Hepatocyte (in vitro differentiated cells): ENCODE measurements at regions not wholly inside any gene's neighbourhood (a gene's known extent, or its start where the extent isn't known, plus 50 kb on each side); places are given as distances from the start of the nearest gene placed in this dataset.

Source experiments
- DNase-seq: peaks from one replicate; pipeline ENCODE4 v3.0.0-alpha.2; 2016; ENCODE audit warnings: low spot score
- H2AFZ ChIP-seq: fragments of 200-600 bp; sonication (generic); 2 replicates; pipeline ENCODE4 v1.6.0; 2016; ENCODE audit warnings: antibody characterized with exemption, mild to moderate bottlenecking
- H3K27ac ChIP-seq: fragments of 200-600 bp; sonication (generic); 2 replicates; pipeline ENCODE4 v1.5.1; 2016; ENCODE audit warnings: mild to moderate bottlenecking
- H3K27me3 ChIP-seq: fragments of 200-600 bp; sonication (generic); 2 replicates; pipeline ENCODE4 v1.6.1; 2016
- H3K36me3 ChIP-seq: fragments of 200-600 bp; sonication (generic); replicated peaks from 2 replicates; pipeline ENCODE4 v1.5.1; 2016; ENCODE audit warnings: low read depth; ENCODE audit not compliant: insufficient read depth
- H3K4me1 ChIP-seq: fragments of 200-600 bp; sonication (generic); 2 replicates; pipeline ENCODE4 v1.5.1; 2016; ENCODE audit warnings: mild to moderate bottlenecking, moderate library complexity; ENCODE audit not compliant: insufficient read depth
- H3K4me2 ChIP-seq: fragments of 200-600 bp; sonication (generic); 2 replicates; pipeline ENCODE4 v1.6.0; 2016
- H3K4me3 ChIP-seq: fragments of 200-600 bp; sonication (generic); 2 replicates; pipeline ENCODE4 v1.5.1; 2016; ENCODE audit warnings: mild to moderate bottlenecking
- H3K79me2 ChIP-seq: fragments of 200-600 bp; sonication (generic); 2 replicates; pipeline ENCODE4 v1.6.0; 2017; ENCODE audit warnings: mild to moderate bottlenecking
- H3K9me2 ChIP-seq: fragments of 200-600 bp; sonication (generic); replicated peaks from 2 replicates; pipeline ENCODE4 v1.6.0; 2017; ENCODE audit warnings: mild to moderate bottlenecking; ENCODE audit not compliant: insufficient read depth
- H3K9me3 ChIP-seq: fragments of 200-600 bp; sonication (generic); 2 replicates; pipeline ENCODE4 v1.5.1; 2016; ENCODE audit warnings: low read depth, mild to moderate bottlenecking
- H4K20me1 ChIP-seq: fragments of 200-600 bp; sonication (generic); 2 replicates; pipeline ENCODE4 v1.6.0; 2016; ENCODE audit warnings: mild to moderate bottlenecking; ENCODE audit not compliant: insufficient read depth, poor library complexity, severe bottlenecking
- CTCF ChIP-seq: fragments of 200-600 bp; sonication (generic); IDR thresholded peaks from 2 replicates; pipeline ENCODE4 v1.5.1; 2016; ENCODE audit warnings: antibody characterized with exemption, mild to moderate bottlenecking; ENCODE audit not compliant: poor library complexity
- EZH2 ChIP-seq: fragments of 200-600 bp; sonication (generic); IDR thresholded peaks from 2 replicates; pipeline ENCODE4 v1.6.1; 2016; ENCODE audit warnings: antibody characterized with exemption, mild to moderate bottlenecking, borderline replicate concordance
- EZH2phosphoT487 ChIP-seq: fragments of 200-600 bp; sonication (generic); IDR thresholded peaks from one replicate; pipeline ENCODE4 v1.6.1; 2018; ENCODE audit warnings: antibody characterized with exemption, mild to moderate bottlenecking, low read depth, moderate library complexity; ENCODE audit not compliant: unreplicated experiment, severe bottlenecking
- whole genome bisulfite sequencing: methylation state at CpG from one replicate; pipeline ENCODE4 v1.1.6; 2016; ENCODE audit warnings: low lambda C conversion rate; ENCODE audit errors: missing lambda C conversion rate; 5-methylcytosine and 5-hydroxymethylcytosine counted together

GRCh38 chr2:108920-109809 is 62.9 kb upstream of the FAM110C start:
- H4K20me1 ChIP-seq: no peaks in the 10 kb centered on the region
- H3K27ac ChIP-seq: no peak overlapping the region
- H2AFZ ChIP-seq: no peak overlapping the region
- H3K4me3 ChIP-seq: no peak overlapping the region
- H3K4me1 ChIP-seq: peaks cover 7% of the 10 kb centered on the region
- TF ChIP-seq EZH2 (no peak), CTCF (no peak), EZH2phosphoT487 (no peak)
- no peak overlapping the region for H3K4me2 ChIP-seq
- H3K9me3 ChIP-seq: peaks cover 6% of the 10 kb centered on the region
- no peaks in the 10 kb centered on the region for H3K36me3 ChIP-seq
- no peaks in the 10 kb centered on the region for H3K9me2 ChIP-seq
- WGBS: 81% methylated on average over 5 of the region's 5 CpGs
- no peak for DNase-seq
- no peaks in the 10 kb centered on the region for H3K79me2 ChIP-seq
- no peaks in the 10 kb centered on the region for H3K27me3 ChIP-seq

- no peaks in the 10 kb centered on the region for H3K36me3 ChIP-seq
- no peaks in the 10 kb centered on the region for H3K27me3 ChIP-seq
- H4K20me1 ChIP-seq: no peaks in the 10 kb centered on the region
- 79% methylated on average over 11 of the region's 11 CpGs for WGBS
- H2AFZ ChIP-seq: no peak overlapping the region
- no peak overlapping the region for H3K4me2 ChIP-seq
- H3K9me2 ChIP-seq: no peaks in the 10 kb centered on the region
- no peak overlapping the region for H3K27ac ChIP-seq
- H3K9me3 ChIP-seq: peaks cover 3% of the 10 kb centered on the region
- no peaks in the 10 kb centered on the region for H3K4me1 ChIP-seq
- no peak for TF ChIP-seq EZH2phosphoT487
- TF ChIP-seq CTCF: no peak
- TF ChIP-seq EZH2: no peak
- no peak overlapping the region for H3K4me3 ChIP-seq
- no peak for DNase-seq
- no peaks in the 10 kb centered on the region for H3K79me2 ChIP-seq
These were observed 54.7 kb upstream of the FAM110C start for GRCh38 chr2:101016-101415.
